Astrocyte (in vitro differentiated cells and primary cell): ENCODE measurements at regions not wholly inside any gene's neighbourhood (a gene's known extent, or its start where the extent isn't known, plus 50 kb on each side); places are given as distances from the start of the nearest gene placed in this dataset.

Source experiments
- CTCF ChIP-seq: IDR thresholded peaks from 2 replicates; pipeline ENCODE4 v1.5.1; 2011; ENCODE audit warnings: low read depth, mild to moderate bottlenecking, inconsistent platforms, low read length, moderate library complexity; ENCODE audit not compliant: insufficient read depth
- EZH2 ChIP-seq: IDR thresholded peaks from 2 replicates; pipeline ENCODE4 v1.6.1; 2012; ENCODE audit warnings: mild to moderate bottlenecking, low read length, inconsistent platforms; ENCODE audit not compliant: insufficient read depth

DNA sequence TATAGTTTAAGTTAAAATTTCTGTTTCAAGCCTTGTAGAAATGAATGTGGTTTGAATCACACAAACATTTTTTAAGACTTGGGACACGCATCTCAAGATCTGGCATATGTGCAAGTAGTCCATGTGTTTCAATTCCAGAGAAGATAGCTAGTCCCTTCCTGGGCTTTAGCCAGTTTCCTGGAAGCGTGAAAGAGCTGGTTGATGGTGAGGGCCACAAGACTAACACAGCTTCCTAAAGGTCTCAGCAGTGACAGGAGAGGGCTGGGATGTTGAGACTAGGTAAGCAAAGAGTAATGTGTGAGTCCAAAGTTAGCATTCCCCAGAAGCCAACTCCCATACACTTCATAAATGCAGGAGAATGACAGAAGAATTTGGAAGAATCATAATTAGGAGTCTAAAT, 111.9 kb upstream of the MAP2 start:
- TF ChIP-seq EZH2, result no peak
- TF ChIP-seq CTCF, result no peak
